GM21447 (cell line): ENCODE measurements at regions not wholly inside any gene's neighbourhood (a gene's known extent, or its start where the extent isn't known, plus 50 kb on each side); places are given as distances from the start of the nearest gene placed in this dataset.

Experiments used
- ATAC-seq: cut with Tn5 transposase; IDR thresholded peaks from one replicate; pipeline ENCODE4 v1.9.1; 2021; ENCODE audit not compliant: unreplicated experiment

DNA sequence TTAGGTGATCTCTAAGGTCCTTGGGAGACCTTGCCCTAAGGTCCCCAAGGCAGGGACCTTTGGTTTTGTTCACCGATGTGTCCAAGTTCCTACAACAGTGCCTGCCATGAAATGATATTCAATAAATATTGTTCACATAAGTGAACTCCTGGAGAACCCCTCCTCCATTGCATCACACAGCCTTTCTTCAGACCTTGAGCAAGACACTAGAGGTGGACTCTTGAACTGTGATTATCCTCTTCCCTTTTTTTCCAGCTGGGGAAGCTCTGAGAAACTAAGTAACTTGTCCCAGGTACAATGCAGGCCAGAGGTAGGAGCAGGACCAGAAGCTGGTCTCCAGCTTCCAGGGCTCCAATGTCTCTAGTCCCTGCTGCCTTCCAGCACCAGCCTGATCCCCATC, 76.6 kb upstream of the LMO1 start:
- ATAC-seq, result no peak

- ATAC-seq, result no peak
Measured at GRCh38 chr11:8339592-8340022, 75.9 kb upstream of the LMO1 start.

GRCh38 chr11:8338138-8338537, 74.5 kb upstream of the LMO1 start:
- peak; percentile 50 for ATAC-seq

GRCh38 chr11:8337130-8337795, 73.6 kb upstream of the LMO1 start:
- ATAC-seq, result no peak

DNA sequence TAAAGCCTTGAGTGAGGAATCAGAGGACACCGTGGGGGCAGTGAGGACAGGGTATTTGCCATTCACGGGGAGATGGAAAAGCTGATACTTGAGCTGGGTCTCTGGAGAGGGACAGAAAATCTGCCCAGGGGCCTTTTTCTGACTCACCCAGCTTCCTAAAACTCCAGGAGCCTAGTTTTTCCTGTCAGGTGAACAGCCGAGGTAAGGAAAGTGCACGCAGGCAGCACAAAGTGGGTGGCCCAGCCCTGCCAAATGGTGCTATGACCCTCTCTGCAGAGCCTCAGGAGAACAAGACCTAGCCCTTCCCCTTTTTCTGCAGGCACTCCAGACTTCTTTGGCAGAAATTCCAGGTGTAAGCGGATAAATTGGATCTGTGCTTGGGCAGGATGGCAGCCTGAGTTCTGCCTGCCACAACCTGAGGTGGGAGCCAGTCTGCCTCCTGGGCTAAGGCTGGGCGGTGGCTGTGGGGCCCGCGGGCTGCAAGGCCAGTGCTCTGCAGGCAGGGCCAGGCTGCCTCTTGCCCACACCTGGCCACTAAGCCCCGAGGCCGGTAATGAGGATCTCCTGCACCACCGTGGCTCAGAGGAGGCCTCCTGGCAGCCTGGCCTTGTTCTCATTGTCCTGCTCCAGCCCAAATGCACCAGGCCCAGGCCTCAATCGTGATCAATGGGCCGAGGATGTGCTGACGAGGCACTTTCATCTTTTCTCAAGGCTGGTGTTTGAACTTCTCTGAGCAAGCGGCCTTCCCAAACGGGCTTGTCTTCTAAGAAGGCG, 72.9 kb upstream of the LMO1 start:
- no peak for ATAC-seq

GRCh38 chr11:8335683-8336082, 72.0 kb upstream of the LMO1 start:
- ATAC-seq, result no peak

GRCh38 chr11:8335186-8335585, 71.5 kb upstream of the LMO1 start:
- no peak for ATAC-seq

DNA sequence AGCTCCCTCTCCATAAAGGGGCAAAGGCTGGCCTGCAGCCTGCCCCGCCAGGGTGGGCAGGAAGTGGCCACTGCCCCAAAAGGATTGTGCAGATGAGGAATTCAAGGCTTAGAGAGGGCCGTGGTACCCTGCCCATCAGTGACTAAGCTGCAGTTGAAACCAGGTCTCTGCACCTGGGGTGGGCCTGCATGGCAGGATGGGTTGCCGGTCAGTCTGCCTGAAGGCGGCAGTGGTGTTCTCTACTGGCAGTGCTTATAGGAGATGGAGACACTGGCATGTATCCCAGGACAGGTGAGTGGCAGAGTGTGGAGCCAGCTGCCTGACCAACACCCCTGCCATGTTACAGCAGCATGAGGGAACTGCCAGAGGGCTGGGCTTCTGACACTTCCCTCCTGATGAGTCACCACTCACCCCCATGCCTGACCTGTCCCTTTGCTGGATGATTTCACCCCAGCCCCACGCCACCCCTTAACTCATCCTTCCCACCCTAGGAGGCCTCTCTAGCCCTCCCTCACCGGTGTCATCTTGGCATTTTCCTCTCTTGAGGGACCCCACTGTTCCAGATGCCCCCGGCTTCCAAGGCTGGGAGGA, 70.2 kb upstream of the LMO1 start:
- ATAC-seq, result no peak

GRCh38 chr11:8333376-8333775, 69.7 kb upstream of the LMO1 start:
- no peak for ATAC-seq

GRCh38 chr11:8332891-8333290, 69.2 kb upstream of the LMO1 start:
- ATAC-seq, result no peak

DNA sequence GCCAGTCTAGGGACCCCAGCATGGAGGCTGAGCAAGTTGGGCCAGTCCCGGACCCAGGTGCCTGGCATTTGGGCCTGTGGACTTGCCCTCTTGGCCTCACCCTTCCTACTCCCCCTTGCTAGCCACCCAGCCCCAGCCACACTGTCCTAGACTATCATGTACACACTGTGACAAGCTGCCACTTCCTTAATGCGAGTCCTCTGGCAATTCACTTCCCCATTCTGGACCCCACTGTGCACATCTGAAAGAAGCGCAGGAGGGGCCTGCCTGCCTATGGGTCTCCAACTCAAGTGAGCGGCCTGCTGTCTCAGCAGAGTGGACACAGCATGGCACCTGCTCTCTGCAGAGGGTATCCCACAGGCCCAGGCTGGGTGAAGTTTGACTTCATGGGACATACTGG, 68.5 kb upstream of the LMO1 start:
- ATAC-seq, result no peak

GRCh38 chr11:8331767-8332166, 68.1 kb upstream of the LMO1 start:
- ATAC-seq, result no peak

GRCh38 chr11:8330896-8331295, 67.2 kb upstream of the LMO1 start:
- ATAC-seq, result no peak

- no peak for ATAC-seq
Measured at GRCh38 chr11:8330404-8330803, 66.7 kb upstream of the LMO1 start.

- no peak for ATAC-seq
Measured at GRCh38 chr11:8329847-8330361, 66.2 kb upstream of the LMO1 start.

DNA sequence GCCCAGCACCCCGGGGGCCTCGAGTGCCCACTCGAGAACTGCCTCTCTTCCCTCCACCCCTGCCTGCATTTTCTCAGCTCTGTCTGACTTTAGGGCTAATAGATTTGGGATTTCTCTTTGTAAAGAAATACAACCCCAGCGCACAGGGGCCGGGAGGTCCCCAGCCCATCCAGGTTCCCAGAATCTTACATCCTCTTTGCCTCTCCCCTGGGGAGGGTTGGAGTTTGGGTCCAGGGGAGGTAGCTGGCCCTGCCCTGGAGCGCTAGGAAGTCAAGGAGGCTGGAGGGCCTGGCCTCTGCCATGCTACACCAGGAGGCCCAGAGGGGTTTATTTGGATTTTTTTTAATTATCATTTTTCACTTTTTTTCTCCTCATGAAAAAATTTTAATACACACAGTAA, 65.7 kb upstream of the LMO1 start:
- no peak for ATAC-seq

DNA sequence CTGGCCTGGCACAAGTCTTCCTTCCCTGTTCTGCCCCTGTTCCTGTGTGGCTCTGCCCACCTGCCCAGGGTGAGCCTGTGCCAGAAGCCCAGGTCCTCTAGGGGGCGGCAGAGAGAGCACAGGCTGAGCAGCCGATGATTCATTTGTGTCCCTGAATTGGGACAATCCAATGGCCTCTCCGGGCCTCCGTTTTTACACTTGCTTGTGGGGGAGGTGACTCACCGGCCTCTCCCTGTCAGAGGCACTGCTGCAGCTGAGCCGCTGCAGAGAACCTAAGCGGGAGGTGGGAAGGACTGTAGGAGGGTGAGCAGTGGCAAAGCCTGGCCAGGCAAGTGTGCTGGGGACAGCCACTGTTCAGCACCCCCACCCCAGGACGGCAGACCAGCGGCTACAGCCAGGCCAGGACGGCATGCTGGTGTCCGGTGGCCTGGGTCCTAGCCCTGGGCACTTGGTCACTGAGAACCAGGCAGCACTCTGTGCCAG, 65.2 kb upstream of the LMO1 start:
- ATAC-seq, result peak; percentile 70

- ATAC-seq, result no peak
Measured at GRCh38 chr11:8328231-8328794, 64.6 kb upstream of the LMO1 start.

GRCh38 chr11:8327761-8328192, 64.1 kb upstream of the LMO1 start:
- ATAC-seq, result peak; percentile 76

- no peak for ATAC-seq
Measured at GRCh38 chr11:8326337-8326736, 62.7 kb upstream of the LMO1 start.

- no peak for ATAC-seq
Measured at GRCh38 chr11:8325591-8326304, 62.1 kb upstream of the LMO1 start.
